ENCODE measurements at regions not wholly inside any gene's neighbourhood (a gene's known extent, or its start where the extent isn't known, plus 50 kb on each side); places are given as distances from the start of the nearest gene placed in this dataset.

GRCh38 chr3:157832588-157832987 is 273.6 kb downstream of the SHOX2 start:
- no peak overlapping the region for H3K4me3 ChIP-seq (ENCODE audit: low read depth, low read length)
- TF ChIP-seq CTCF (IDR thresholded peaks at IDR 0.05; ENCODE audit: insufficient read depth, low read depth, low read length): no peak
- no peak for DNase-seq (ENCODE audit: low read depth)

- DNase-seq (ENCODE audit: low read depth): no peak
- no peak overlapping the region for H3K4me3 ChIP-seq (ENCODE audit: low read depth, low read length)
- no peak for TF ChIP-seq CTCF (IDR thresholded peaks at IDR 0.05; ENCODE audit: insufficient read depth, low read depth, low read length)
Observed at GRCh38 chr3:157830556-157831236, 275.5 kb downstream of the SHOX2 start.

- DNase-seq (ENCODE audit: low read depth): no peak
- no peak for TF ChIP-seq CTCF (IDR thresholded peaks at IDR 0.05; ENCODE audit: insufficient read depth, low read depth, low read length)
- H3K4me3 ChIP-seq (ENCODE audit: low read depth, low read length): no peak overlapping the region
Observed at GRCh38 chr3:157829786-157830185, 276.4 kb downstream of the SHOX2 start.

- no peak for DNase-seq (ENCODE audit: low read depth)
- TF ChIP-seq CTCF (IDR thresholded peaks at IDR 0.05; ENCODE audit: insufficient read depth, low read depth, low read length): no peak
- H3K4me3 ChIP-seq (ENCODE audit: low read depth, low read length): no peak overlapping the region
Observed at GRCh38 chr3:157824281-157824680, 281.9 kb downstream of the SHOX2 start.

GRCh38 chr3:157823050-157823449 is 283.2 kb downstream of the SHOX2 start:
- no peak for TF ChIP-seq CTCF (IDR thresholded peaks at IDR 0.05; ENCODE audit: insufficient read depth, low read depth, low read length)
- H3K4me3 ChIP-seq (ENCODE audit: low read depth, low read length): no peak overlapping the region
- DNase-seq (ENCODE audit: low read depth): no peak

- no peak for DNase-seq (ENCODE audit: low read depth)
- TF ChIP-seq CTCF (IDR thresholded peaks at IDR 0.05; ENCODE audit: insufficient read depth, low read depth, low read length): no peak
Observed at GRCh38 chr3:157820157-157820517, 286.1 kb downstream of the SHOX2 start.

More at GRCh38 chr3:157820157-157820517, 286.1 kb downstream of the SHOX2 start:
- no peak overlapping the region for H3K4me3 ChIP-seq (ENCODE audit: low read depth, low read length)

Measured in fibroblast of villous mesenchyme (primary cell).